Left lung (tissue), 4 donors: ENCODE measurements at regions not wholly inside any gene's neighbourhood (a gene's known extent, or its start where the extent isn't known, plus 50 kb on each side); places are given as distances from the start of the nearest gene placed in this dataset.

ENCODE experiments used
- ATAC-seq: fragments of 200-7000 bp; cut with Tn5 transposase; one replicate; pipeline ENCODE4 v1.9.1; 2020; ENCODE audit warnings: moderate library complexity
- DNase-seq, 4 donors: peaks; one replicate each; pipeline ENCODE4 v3.0.0-alpha.2; 2013 to 2020
- H3K27ac ChIP-seq, 2 donors: fragments of 200-600 bp; sonication (generic) in 1 of 2; one replicate each; pipeline versions ENCODE4 v1.5.0 to v1.8.0; 2020 to 2021
- H3K27me3 ChIP-seq, 2 donors: fragments of 200-600 bp; sonication (generic) in 1 of 2; one replicate each; pipeline versions ENCODE4 v1.5.0 to v1.8.0; 2020 to 2021
- H3K36me3 ChIP-seq, 2 donors: fragments of 200-600 bp; sonication (generic) in 1 of 2; one replicate each; pipeline versions ENCODE4 v1.5.0 to v1.8.0; 2020 to 2021
- H3K4me1 ChIP-seq, 2 donors: fragments of 200-600 bp; one replicate each; pipeline ENCODE4 v1.8.0; 2021
- H3K4me3 ChIP-seq, 2 donors: fragments of 200-600 bp; sonication (generic) in 1 of 2; one replicate each; pipeline versions ENCODE4 v1.5.0 to v1.8.0; 2020 to 2021; ENCODE audit warnings: mild to moderate bottlenecking in 1 of 2
- H3K9me3 ChIP-seq, 2 donors: fragments of 200-600 bp; sonication (generic) in 1 of 2; one replicate each; pipeline versions ENCODE4 v1.5.0 to v1.8.0; 2020 to 2021
- intact Hi-C, 2 donors: fragments of 100-400 bp; cut with DNase I; formaldehyde crosslinking; loops; one replicate each; pipeline versions ENCODE4 v1.11.2 to v1.14.2; 2022
- TF ChIP-seq, protein P1 (sequence below), 2 donors: fragments of 200-600 bp; sonication (generic) in 1 of 2; IDR thresholded peaks; one replicate each; pipeline versions ENCODE4 v1.5.0 to v1.8.0; 2021; ENCODE audit warnings: antibody characterized with exemption in 2 of 2
- donor health status: DM: no; HTN: yes; CAD: no.
- donor health status: DM: no; HTN: no; CAD: no.

DNA sequence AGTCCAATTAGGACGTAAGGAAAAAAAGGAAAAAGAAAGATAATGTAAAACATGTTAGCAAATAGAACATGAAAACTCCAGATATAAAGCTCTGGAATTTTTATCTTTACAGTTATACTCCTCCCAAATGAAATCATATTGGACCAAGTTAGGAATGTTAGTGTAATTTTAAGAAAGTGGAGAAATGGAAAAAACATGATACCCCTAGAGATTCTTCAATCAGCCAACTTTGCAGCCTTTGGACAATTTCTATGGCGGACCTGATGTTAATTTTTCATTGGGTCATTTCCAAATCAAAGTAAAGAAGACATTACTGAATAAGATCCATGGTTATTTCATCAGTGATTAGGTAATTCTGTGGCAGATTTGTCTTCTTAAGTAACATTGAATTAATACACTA is 748.7 kb downstream of the RFPL4B start:
- Histone ChIP-seq H3K27me3 (no peaks in the 10 kb centered on the region), H3K36me3 (no peaks in the 10 kb centered on the region), H3K27ac (no peak overlapping the region), H3K4me1 (no peaks in the 10 kb centered on the region), H3K9me3 (no peaks in the 10 kb centered on the region), H3K4me3 (no peak overlapping the region)
- no peak for DNase-seq
- TF ChIP-seq, protein P1, sequence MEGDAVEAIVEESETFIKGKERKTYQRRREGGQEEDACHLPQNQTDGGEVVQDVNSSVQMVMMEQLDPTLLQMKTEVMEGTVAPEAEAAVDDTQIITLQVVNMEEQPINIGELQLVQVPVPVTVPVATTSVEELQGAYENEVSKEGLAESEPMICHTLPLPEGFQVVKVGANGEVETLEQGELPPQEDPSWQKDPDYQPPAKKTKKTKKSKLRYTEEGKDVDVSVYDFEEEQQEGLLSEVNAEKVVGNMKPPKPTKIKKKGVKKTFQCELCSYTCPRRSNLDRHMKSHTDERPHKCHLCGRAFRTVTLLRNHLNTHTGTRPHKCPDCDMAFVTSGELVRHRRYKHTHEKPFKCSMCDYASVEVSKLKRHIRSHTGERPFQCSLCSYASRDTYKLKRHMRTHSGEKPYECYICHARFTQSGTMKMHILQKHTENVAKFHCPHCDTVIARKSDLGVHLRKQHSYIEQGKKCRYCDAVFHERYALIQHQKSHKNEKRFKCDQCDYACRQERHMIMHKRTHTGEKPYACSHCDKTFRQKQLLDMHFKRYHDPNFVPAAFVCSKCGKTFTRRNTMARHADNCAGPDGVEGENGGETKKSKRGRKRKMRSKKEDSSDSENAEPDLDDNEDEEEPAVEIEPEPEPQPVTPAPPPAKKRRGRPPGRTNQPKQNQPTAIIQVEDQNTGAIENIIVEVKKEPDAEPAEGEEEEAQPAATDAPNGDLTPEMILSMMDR (IDR thresholded peaks at IDR 0.05), result no peak
- no peak for ATAC-seq
- intact Hi-C loops, result no loop called here

DNA sequence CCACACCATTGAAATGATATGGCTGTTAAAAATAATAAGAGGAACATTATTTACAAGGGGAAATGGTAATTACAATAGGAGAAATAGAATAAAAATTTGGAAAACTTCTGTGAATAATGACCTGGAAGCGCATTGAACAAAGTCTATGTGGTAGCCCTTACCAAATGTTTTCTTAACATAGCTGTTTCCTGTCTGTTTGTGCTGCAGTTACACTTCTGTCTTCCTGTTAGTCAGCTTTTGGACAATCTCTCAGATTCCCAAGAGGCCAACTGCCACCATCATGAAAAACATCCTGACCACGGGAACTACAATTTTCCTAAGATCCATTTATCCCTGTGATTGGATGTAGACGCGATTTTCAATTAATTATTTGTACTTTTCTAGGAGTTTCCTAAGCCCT is 754.4 kb upstream of the MARCKS start:
- no peaks in the 10 kb centered on the region for H3K36me3 ChIP-seq
- no peak for ATAC-seq
- H3K27ac ChIP-seq, result no peak overlapping the region
- H3K4me1 ChIP-seq, result no peaks in the 10 kb centered on the region
- no peaks in the 10 kb centered on the region for H3K9me3 ChIP-seq
- TF ChIP-seq, protein P1 (IDR thresholded peaks at IDR 0.05), result no peak
- intact Hi-C loops, result no loop called here
- peak in 1 of 4 donors; percentile 11 for DNase-seq
- no peaks in the 10 kb centered on the region for H3K27me3 ChIP-seq
- H3K4me3 ChIP-seq, result no peak overlapping the region

DNA sequence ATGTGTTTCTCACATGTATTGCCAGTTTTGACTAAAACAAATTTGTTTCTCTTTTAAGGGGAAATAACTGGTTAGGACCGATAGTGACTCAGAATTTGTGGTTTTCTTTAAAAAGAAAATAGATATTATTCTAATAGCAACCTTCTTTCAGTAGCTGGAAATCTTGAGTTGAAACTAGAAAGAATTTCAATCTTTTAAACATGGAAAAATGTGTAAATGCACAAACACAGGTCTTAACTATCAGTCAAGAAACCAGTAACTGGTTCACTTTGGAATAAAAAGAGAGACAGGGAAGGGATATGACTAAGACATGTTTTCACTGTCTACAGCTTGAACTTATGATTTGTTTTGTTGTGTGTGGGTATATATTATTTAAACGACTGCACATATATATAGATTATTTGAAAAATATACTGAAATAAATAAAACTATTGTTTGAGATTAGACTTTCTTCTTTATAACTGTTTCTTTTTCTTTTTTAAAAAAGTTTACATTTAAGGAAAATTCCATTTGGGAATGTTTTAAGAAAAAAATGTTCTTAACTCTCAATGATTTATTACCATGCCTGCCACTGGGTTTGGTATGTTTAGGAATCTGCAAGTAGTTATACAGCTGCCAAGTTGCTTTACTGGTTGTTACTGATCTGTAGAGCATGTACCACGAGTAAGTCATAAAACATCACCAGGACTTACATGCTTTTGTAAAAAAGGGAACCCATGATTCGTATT is 753.3 kb upstream of the MARCKS start:
- no peaks in the 10 kb centered on the region for H3K9me3 ChIP-seq
- TF ChIP-seq, protein P1 (IDR thresholded peaks at IDR 0.05), result no peak
- no peaks in the 10 kb centered on the region for H3K27me3 ChIP-seq
- H3K4me3 ChIP-seq, result no peak overlapping the region
- H3K27ac ChIP-seq, result no peak overlapping the region
- DNase-seq (no peak), ATAC-seq (no peak)
- no peaks in the 10 kb centered on the region for H3K36me3 ChIP-seq
- intact Hi-C loops, result no loop called here
- no peaks in the 10 kb centered on the region for H3K4me1 ChIP-seq

DNA sequence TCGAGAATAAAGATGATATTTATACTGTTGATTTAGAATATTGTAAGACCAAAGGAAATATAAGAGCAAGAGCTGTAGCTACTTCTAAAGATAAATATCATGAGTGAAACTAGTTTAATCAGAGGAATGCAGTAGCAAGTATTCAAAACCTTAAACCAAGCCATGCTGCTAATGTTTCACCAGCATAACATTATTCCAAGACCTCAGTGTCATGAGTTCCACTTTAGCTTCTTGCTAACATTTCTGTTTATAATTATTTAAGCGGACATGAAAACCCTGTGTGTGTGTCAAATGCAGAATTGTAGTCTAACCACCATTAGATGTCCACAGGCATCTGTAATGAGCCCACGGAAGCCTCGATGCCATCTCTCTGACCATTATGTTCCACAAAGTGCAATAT is 752.6 kb upstream of the MARCKS start:
- Histone ChIP-seq H3K36me3 (no peaks in the 10 kb centered on the region), H3K27me3 (no peaks in the 10 kb centered on the region), H3K9me3 (no peaks in the 10 kb centered on the region), H3K4me3 (no peak overlapping the region), H3K4me1 (no peaks in the 10 kb centered on the region), H3K27ac (no peak overlapping the region)
- ATAC-seq, result no peak
- TF ChIP-seq, protein P1 (IDR thresholded peaks at IDR 0.05), result no peak
- intact Hi-C loops, result no loop called here
- no peak for DNase-seq

DNA sequence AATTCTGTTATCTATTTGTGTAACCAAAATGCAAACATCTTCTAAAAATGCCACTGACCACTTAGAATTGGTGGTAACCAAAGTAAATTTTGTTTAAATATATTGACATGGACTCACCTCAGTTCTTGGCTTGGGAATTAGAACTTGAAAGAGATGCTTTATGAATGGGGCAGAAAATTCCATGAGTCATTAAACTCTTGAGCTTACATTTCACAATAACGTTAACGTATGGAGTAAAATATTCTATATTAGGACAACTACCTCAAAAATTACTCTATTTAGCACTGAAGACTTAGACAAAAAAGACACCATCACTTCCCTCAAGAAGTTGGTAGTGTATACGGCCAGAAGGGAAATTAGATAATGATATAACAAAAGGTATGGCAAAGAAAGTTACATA is 752.2 kb upstream of the MARCKS start:
- Histone ChIP-seq H3K27me3 (no peaks in the 10 kb centered on the region), H3K4me1 (no peaks in the 10 kb centered on the region), H3K27ac (no peak overlapping the region), H3K4me3 (no peak overlapping the region), H3K36me3 (no peaks in the 10 kb centered on the region), H3K9me3 (no peaks in the 10 kb centered on the region)
- DNase-seq (no peak), ATAC-seq (no peak)
- TF ChIP-seq, protein P1 (IDR thresholded peaks at IDR 0.05), result no peak
- intact Hi-C loops, result no loop called here
